HG03521 (cell line): ENCODE measurements at regions not wholly inside any gene's neighbourhood (a gene's known extent, or its start where the extent isn't known, plus 50 kb on each side); places are given as distances from the start of the nearest gene placed in this dataset.
A peak's percentile ranks its signal among the peaks of the same experiment; 100 is the strongest.

Experiments
- ATAC-seq: cut with Tn5 transposase; IDR thresholded peaks from one replicate; pipeline ENCODE4 v1.9.1; 2021; ENCODE audit warnings: mild to moderate bottlenecking, moderate library complexity; ENCODE audit not compliant: unreplicated experiment

GRCh38 chr9:20048985-20049384 is 260.1 kb upstream of the SLC24A2 start:
- ATAC-seq, result no peak

- no peak for ATAC-seq
These were observed 259.6 kb upstream of the SLC24A2 start for GRCh38 chr9:20048437-20048836.

GRCh38 chr9:20044686-20045085 is 255.8 kb upstream of the SLC24A2 start:
- ATAC-seq, result no peak

GRCh38 chr9:20043461-20043860 is 254.6 kb upstream of the SLC24A2 start:
- no peak for ATAC-seq

- peak; percentile 72 for ATAC-seq
These were observed 254.2 kb upstream of the SLC24A2 start for GRCh38 chr9:20043035-20043434.

GRCh38 chr9:20042128-20042711 is 253.4 kb upstream of the SLC24A2 start:
- ATAC-seq, result no peak

GRCh38 chr9:20041697-20042081 is 252.9 kb upstream of the SLC24A2 start:
- no peak for ATAC-seq

GRCh38 chr9:20040991-20041696 is 252.3 kb upstream of the SLC24A2 start:
- no peak for ATAC-seq

GRCh38 chr9:20037699-20038098 is 248.9 kb upstream of the SLC24A2 start:
- no peak for ATAC-seq

GRCh38 chr9:20033511-20033910 is 244.7 kb upstream of the SLC24A2 start:
- no peak for ATAC-seq

- no peak for ATAC-seq
These were observed 243.7 kb upstream of the SLC24A2 start for GRCh38 chr9:20032413-20033006.

- no peak for ATAC-seq
These were observed 243.0 kb upstream of the SLC24A2 start for GRCh38 chr9:20031836-20032235.

GRCh38 chr9:20030671-20031070 is 241.8 kb upstream of the SLC24A2 start:
- no peak for ATAC-seq

- no peak for ATAC-seq
These were observed 241.4 kb upstream of the SLC24A2 start for GRCh38 chr9:20030221-20030620.

- no peak for ATAC-seq
These were observed 240.0 kb upstream of the SLC24A2 start for GRCh38 chr9:20028849-20029231.

GRCh38 chr9:20028192-20028848 is 239.5 kb upstream of the SLC24A2 start:
- ATAC-seq, result no peak

GRCh38 chr9:20023961-20024571 is 235.2 kb upstream of the SLC24A2 start:
- ATAC-seq, result no peak

- ATAC-seq, result no peak
These were observed 234.5 kb upstream of the SLC24A2 start for GRCh38 chr9:20023210-20023905.

GRCh38 chr9:20022410-20022809 is 233.6 kb upstream of the SLC24A2 start:
- ATAC-seq, result no peak

- ATAC-seq, result no peak
These were observed 227.8 kb upstream of the SLC24A2 start for GRCh38 chr9:20016611-20017010.

GRCh38 chr9:20015427-20015931 is 226.6 kb upstream of the SLC24A2 start:
- ATAC-seq, result peak; percentile 67
